MM.1S (cell line): ENCODE measurements at regions not wholly inside any gene's neighbourhood (a gene's known extent, or its start where the extent isn't known, plus 50 kb on each side); places are given as distances from the start of the nearest gene placed in this dataset.

Experiments
- DNase-seq: peaks from one replicate; pipeline ENCODE4 v3.0.0-alpha.2; 2015
- H2AFZ ChIP-seq: fragments of 300-600 bp; sonication (generic); 2 replicates; pipeline ENCODE4 v1.6.0; 2016; ENCODE audit warnings: antibody characterized with exemption, low read length
- H3F3A ChIP-seq: fragments of 300-600 bp; sonication (generic); 2 replicates; pipeline ENCODE4 v1.6.1; 2016; ENCODE audit warnings: mild to moderate bottlenecking, antibody characterized with exemption, low read length, moderate library complexity, mixed read lengths; ENCODE audit not compliant: insufficient read depth
- H3K27ac ChIP-seq: fragments of 300-600 bp; sonication (generic); 2 replicates; pipeline ENCODE4 v1.5.1; 2016; ENCODE audit warnings: mild to moderate bottlenecking, low read length
- H3K27me3 ChIP-seq: fragments of 300-600 bp; sonication (generic); replicated peaks from 2 replicates; pipeline ENCODE4 v1.6.0; 2016; ENCODE audit warnings: low read length; ENCODE audit not compliant: insufficient read depth
- H3K36me3 ChIP-seq: fragments of 300-600 bp; sonication (generic); replicated peaks from 2 replicates; pipeline ENCODE4 v1.6.1; 2016; ENCODE audit warnings: mild to moderate bottlenecking, low read length, mixed read lengths; ENCODE audit not compliant: insufficient read depth
- H3K4me1 ChIP-seq: fragments of 300-600 bp; sonication (generic); 2 replicates; pipeline ENCODE4 v1.6.1; 2016; ENCODE audit warnings: low read length, mixed read lengths
- H3K4me2 ChIP-seq: fragments of 300-600 bp; sonication (generic); 2 replicates; pipeline ENCODE4 v1.6.0; 2016; ENCODE audit warnings: low read depth, low read length
- H3K4me3 ChIP-seq: fragments of 300-600 bp; sonication (generic); 2 replicates; pipeline ENCODE4 v1.5.1; 2016; ENCODE audit warnings: low read length, mixed read lengths
- H3K79me2 ChIP-seq: fragments of 300-600 bp; sonication (generic); 2 replicates; pipeline ENCODE4 v1.6.1; 2016; ENCODE audit warnings: mixed run types, low read length, mixed read lengths
- H3K9ac ChIP-seq: fragments of 300-600 bp; sonication (generic); 2 replicates; pipeline ENCODE4 v1.6.1; 2016; ENCODE audit warnings: low read length, mixed read lengths
- H3K9me2 ChIP-seq: fragments of 300-600 bp; sonication (generic); replicated peaks from 2 replicates; pipeline ENCODE4 v1.6.1; 2016; ENCODE audit warnings: mild to moderate bottlenecking, low read length, mixed read lengths; ENCODE audit not compliant: insufficient read depth
- H3K9me3 ChIP-seq: fragments of 300-600 bp; sonication (generic); replicated peaks from 2 replicates; pipeline ENCODE4 v1.6.1; 2016; ENCODE audit warnings: mild to moderate bottlenecking, low read length, mixed read lengths; ENCODE audit not compliant: insufficient read depth
- H4K20me1 ChIP-seq: fragments of 300-600 bp; sonication (generic); 2 replicates; pipeline ENCODE4 v1.6.1; 2016; ENCODE audit warnings: mild to moderate bottlenecking, low read length, moderate library complexity, mixed read lengths; ENCODE audit not compliant: insufficient read depth
- CTCF ChIP-seq: fragments of 300-600 bp; sonication (generic); IDR thresholded peaks from 2 replicates; pipeline ENCODE4 v1.5.1; 2016; ENCODE audit warnings: antibody characterized with exemption, low read length, mixed read lengths
- EZH2 ChIP-seq: fragments of 300-600 bp; sonication (generic); optimal IDR thresholded peaks from 2 replicates; pipeline ENCODE3; 2017; ENCODE audit warnings: low read depth, mild to moderate bottlenecking, antibody characterized with exemption, low read length, mixed read lengths
- EZH2phosphoT487 ChIP-seq: fragments of 300-600 bp; sonication (generic); IDR thresholded peaks from 2 replicates; pipeline ENCODE4 v1.6.1; 2018; ENCODE audit warnings: antibody characterized with exemption, low read length

DNA sequence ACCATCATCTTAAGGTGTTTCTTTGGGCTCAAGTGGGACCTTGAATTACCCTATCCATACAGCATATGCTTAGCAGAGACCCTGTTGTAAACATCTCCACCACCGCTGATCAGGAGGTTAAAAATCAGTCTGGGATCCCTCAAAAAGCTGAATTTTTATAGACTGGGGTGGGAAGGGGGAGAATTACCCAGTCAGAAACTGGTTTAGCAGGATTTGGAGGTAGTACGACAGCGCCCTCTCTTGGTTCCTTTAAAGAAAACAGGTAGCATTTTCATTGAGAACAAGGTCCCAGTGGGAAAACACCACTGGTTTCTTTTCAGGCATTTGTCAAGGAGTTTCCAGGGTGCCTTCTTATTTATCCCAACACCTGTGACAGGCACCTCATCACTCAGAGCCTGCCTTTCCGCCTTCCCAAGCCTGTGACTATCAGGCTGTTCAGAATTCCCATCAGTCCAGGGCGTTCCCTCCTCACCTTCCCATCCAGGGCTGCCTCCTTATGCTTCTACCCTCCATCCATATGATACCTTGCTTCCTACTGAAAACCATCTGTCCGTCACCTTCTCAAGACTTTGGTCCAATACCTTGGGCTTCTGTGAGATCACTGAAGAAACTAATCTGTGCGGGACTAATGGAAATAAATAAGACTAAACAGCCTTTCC, 203.8 kb upstream of the RAI14 start:
- DNase-seq, result no peak
- Histone ChIP-seq H3K27me3 (no peaks in the 10 kb centered on the region), H3F3A (no peaks in the 10 kb centered on the region), H3K27ac (no peak overlapping the region), H4K20me1 (no peaks in the 10 kb centered on the region), H3K9ac (no peak overlapping the region), H3K9me3 (no peaks in the 10 kb centered on the region), H2AFZ (no peak overlapping the region), H3K79me2 (no peaks in the 10 kb centered on the region), H3K4me3 (no peak overlapping the region), H3K36me3 (no peaks in the 10 kb centered on the region), H3K9me2 (no peaks in the 10 kb centered on the region), H3K4me1 (no peaks in the 10 kb centered on the region), H3K4me2 (no peak overlapping the region)
- TF ChIP-seq EZH2, result no peak
- no peak for TF ChIP-seq CTCF

- Histone ChIP-seq H2AFZ (no peak overlapping the region), H3K4me2 (no peak overlapping the region), H3K4me3 (no peak overlapping the region), H3K27ac (no peak overlapping the region), H3K27me3 (no peaks in the 10 kb centered on the region), H3F3A (no peaks in the 10 kb centered on the region), H3K9ac (no peak overlapping the region), H3K36me3 (no peaks in the 10 kb centered on the region), H3K79me2 (no peaks in the 10 kb centered on the region), H3K4me1 (no peaks in the 10 kb centered on the region), H4K20me1 (no peaks in the 10 kb centered on the region), H3K9me3 (no peaks in the 10 kb centered on the region), H3K9me2 (no peaks in the 10 kb centered on the region)
- DNase-seq, result no peak
- TF ChIP-seq EZH2phosphoT487, result no peak
- no peak for TF ChIP-seq EZH2
- TF ChIP-seq CTCF, result no peak
Observed at GRCh38 chr5:34455098-34455497, 201.0 kb upstream of the RAI14 start.

DNA sequence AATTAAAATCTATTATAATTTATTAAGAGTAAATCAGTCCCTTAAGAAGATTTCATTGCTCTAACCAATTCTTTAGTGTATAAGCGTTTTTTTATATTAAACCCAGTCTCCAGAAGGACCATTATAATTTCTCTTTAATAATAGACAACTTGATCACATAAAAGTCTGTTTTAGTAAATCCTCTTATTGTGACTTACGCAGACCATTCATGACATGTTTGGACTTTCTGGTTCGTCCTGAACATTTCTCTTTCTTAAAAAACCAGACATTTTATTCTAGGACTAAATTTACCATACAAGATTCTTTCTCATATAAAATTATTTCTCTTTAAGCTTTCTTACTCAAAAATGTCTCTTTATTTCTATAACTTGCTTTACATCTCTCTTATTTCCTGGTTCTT, 196.2 kb upstream of the RAI14 start:
- no peaks in the 10 kb centered on the region for H3K9me3 ChIP-seq
- H3F3A ChIP-seq, result no peaks in the 10 kb centered on the region
- no peaks in the 10 kb centered on the region for H3K36me3 ChIP-seq

More for the DNA sequence above, 196.2 kb upstream of the RAI14 start:
- Histone ChIP-seq H3K4me3 (no peak overlapping the region), H3K9me2 (no peaks in the 10 kb centered on the region), H3K27me3 (no peaks in the 10 kb centered on the region), H3K79me2 (no peaks in the 10 kb centered on the region), H2AFZ (no peak overlapping the region), H4K20me1 (no peaks in the 10 kb centered on the region), H3K4me1 (peaks cover 5% of the 10 kb centered on the region), H3K27ac (no peak overlapping the region), H3K4me2 (no peak overlapping the region), H3K9ac (no peak overlapping the region)
- TF ChIP-seq CTCF (no peak), EZH2phosphoT487 (no peak), EZH2 (no peak)
- no peak for DNase-seq
